ENCODE measurements at regions not wholly inside any gene's neighbourhood (a gene's known extent, or its start where the extent isn't known, plus 50 kb on each side); places are given as distances from the start of the nearest gene placed in this dataset.

DNA sequence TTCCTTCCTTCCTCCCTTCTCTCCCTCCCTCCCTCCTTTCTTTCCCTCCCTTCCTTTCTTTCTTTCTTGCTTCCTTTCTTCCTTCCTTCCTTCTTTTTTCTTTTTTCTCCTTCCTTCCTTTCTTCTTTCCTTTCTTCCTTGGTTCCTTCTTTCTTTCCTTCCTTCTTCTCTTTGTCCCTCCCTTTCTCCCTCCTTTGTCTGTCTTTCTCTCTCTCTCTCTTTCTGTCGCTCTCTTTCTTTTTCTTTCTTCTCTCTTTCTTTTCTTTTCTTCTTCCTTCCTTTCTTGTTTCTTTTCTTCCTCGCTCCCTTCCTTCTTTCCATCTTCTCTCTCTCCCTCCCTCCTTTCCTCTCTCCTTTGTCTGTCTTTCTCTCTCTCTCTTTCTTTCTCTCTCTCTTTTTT is 601.9 kb upstream of the JAG1 start:
- ChIA-PET CTCF (interaction anchor here (0.7 to 2.7 kb wide), 6 partner anchors 43 to 321 kb away, joined by 3 to 18 read pairs (median 3); no protein-coding TSS in a partner anchor), SMC1A (ENCODE audit: uncharacterized antibody, unreplicated experiment) (interaction anchor here (0.9 to 4.0 kb wide), 3 partner anchors 8 to 823 kb away, joined by 3 to 18 read pairs (median 6); no protein-coding TSS in a partner anchor), RAD21 (ENCODE audit: unreplicated experiment) (interaction anchor here (1.8 kb wide), 1 partner anchor 267 kb away, joined by 10 read pairs; no protein-coding TSS in a partner anchor), POLR2A (interaction anchor here (0.7 kb wide), 1 partner anchor 183 kb away, joined by 4 read pairs; no protein-coding TSS in a partner anchor)
- no peak overlapping the region for H2AFZ ChIP-seq (ENCODE audit: control insufficient read depth, low read depth, low read length)
- H3K9ac ChIP-seq (ENCODE audit: control insufficient read depth, insufficient read depth, low read length): no peak overlapping the region
- H3K36me3 ChIP-seq (ENCODE audit: control insufficient read depth in 2 of 2, insufficient read depth in 2 of 2, low read length in 1 of 2): no peaks in the 10 kb centered on the region
- no peak for TF ChIP-seq BHLHE40 (IDR thresholded peaks at IDR 0.05; ENCODE audit: borderline replicate concordance in 1 of 2, low read depth in 2 of 2, low read length in 1 of 2)
- TF ChIP-seq, protein P1, sequence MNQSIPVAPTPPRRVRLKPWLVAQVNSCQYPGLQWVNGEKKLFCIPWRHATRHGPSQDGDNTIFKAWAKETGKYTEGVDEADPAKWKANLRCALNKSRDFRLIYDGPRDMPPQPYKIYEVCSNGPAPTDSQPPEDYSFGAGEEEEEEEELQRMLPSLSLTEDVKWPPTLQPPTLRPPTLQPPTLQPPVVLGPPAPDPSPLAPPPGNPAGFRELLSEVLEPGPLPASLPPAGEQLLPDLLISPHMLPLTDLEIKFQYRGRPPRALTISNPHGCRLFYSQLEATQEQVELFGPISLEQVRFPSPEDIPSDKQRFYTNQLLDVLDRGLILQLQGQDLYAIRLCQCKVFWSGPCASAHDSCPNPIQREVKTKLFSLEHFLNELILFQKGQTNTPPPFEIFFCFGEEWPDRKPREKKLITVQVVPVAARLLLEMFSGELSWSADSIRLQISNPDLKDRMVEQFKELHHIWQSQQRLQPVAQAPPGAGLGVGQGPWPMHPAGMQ (IDR thresholded peaks at IDR 0.05; ENCODE audit: borderline replicate concordance): 0 out of 2 replicates have a peak, but pooled peaks have one; percentile 18
- DNase-seq (ENCODE audit: low read depth, low spot score) (no peak), FAIRE-seq (no peak), ATAC-seq (no peak)
- intact Hi-C loops (cut with micrococcal nuclease; ENCODE audit: unreplicated experiment) (loop anchor here (10.0 kb wide), 1 partner anchor 411 kb away; no protein-coding TSS in a partner anchor), in situ Hi-C loops (cut with MboI) (loop anchor here (5.0 kb wide), 1 partner anchor 267 kb away; no protein-coding TSS in a partner anchor)
- H3K79me2 ChIP-seq (ENCODE audit: control insufficient read depth, insufficient read depth, low read length): no peaks in the 10 kb centered on the region
- no peak overlapping the region for H3K4me2 ChIP-seq (ENCODE audit: control insufficient read depth, insufficient read depth)
- H3K4me1 ChIP-seq (ENCODE audit: control insufficient read depth, insufficient read depth, low read length): no peaks in the 10 kb centered on the region; the same call in 1 of the 2 replicates
- H3K9me3 ChIP-seq (replicated peaks; ENCODE audit: control insufficient read depth, insufficient read depth, low read length): no peaks in the 10 kb centered on the region; the same call in 2 of the 3 replicates
- 29% methylated on average over 2 of the region's 2 CpGs for WGBS (ENCODE audit: insufficient coverage, insufficient replicate concordance, low lambda C conversion rate, missing lambda C conversion rate)
- BruUV-seq (replicated peaks): no TSS peak
- H4K20me1 ChIP-seq (ENCODE audit: control insufficient read depth, insufficient read depth): no peaks in the 10 kb centered on the region
- H3K27ac ChIP-seq (ENCODE audit: control insufficient read depth, insufficient read depth): no peak overlapping the region
- no peaks in the 10 kb centered on the region for H3K27me3 ChIP-seq (replicated peaks in 1 of 2; ENCODE audit: control insufficient read depth in 2 of 2, insufficient read depth in 2 of 2, low read length in 1 of 2)
- no peak overlapping the region for H3K4me3 ChIP-seq

DNA sequence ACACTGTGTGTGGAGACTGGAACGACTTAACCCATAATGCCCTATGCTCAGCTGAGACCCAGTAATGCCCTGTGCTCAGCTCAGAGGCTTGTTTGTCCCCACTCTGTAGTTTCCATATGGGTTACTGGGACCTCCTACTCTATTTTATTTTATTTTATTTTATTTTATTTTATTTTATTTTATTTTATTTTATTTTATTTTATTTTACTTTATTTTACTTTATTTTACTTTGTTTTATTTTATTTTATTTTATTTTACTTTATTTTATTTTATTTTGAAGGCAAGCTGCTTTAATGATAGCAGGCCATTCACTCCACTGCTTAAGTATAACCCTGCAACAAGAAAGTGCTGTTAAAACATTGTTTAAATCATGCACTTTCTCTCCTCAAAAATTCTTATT is 603.4 kb upstream of the JAG1 start:
- no peak overlapping the region for H3K4me2 ChIP-seq (ENCODE audit: control insufficient read depth, insufficient read depth)
- intact Hi-C loops (cut with micrococcal nuclease; ENCODE audit: unreplicated experiment) (loop anchor here (10.0 kb wide), 1 partner anchor 412 kb away; no protein-coding TSS in a partner anchor), in situ Hi-C loops (cut with MboI) (loop anchor here (5.0 kb wide), 1 partner anchor 265 kb away; no protein-coding TSS in a partner anchor)
- H3K4me1 ChIP-seq (ENCODE audit: control insufficient read depth, insufficient read depth, low read length): no peaks in the 10 kb centered on the region; the same call in 1 of the 2 replicates
- no peaks in the 10 kb centered on the region; the same call in 2 of the 3 replicates for H3K9me3 ChIP-seq (replicated peaks; ENCODE audit: control insufficient read depth, insufficient read depth, low read length)
- WGBS (ENCODE audit: insufficient coverage, insufficient replicate concordance, low lambda C conversion rate, missing lambda C conversion rate): 0% methylated on average over 1 of the region's 1 CpG
- ChIA-PET SMC1A (ENCODE audit: uncharacterized antibody, unreplicated experiment) (interaction anchor here (0.7 to 4.0 kb wide), 11 partner anchors 9 to 724 kb away, joined by 3 to 18 read pairs (median 4); no protein-coding TSS in a partner anchor), POLR2A (interaction anchor here (0.7 kb wide), 1 partner anchor 74 kb away, joined by 3 read pairs; no protein-coding TSS in a partner anchor), RAD21 (ENCODE audit: unreplicated experiment) (interaction anchor here (1.1 to 1.9 kb wide), 4 partner anchors 28 to 725 kb away, joined by 4 to 10 read pairs (median 6); no protein-coding TSS in a partner anchor), CTCF (interaction anchor here (0.7 to 1.3 kb wide), 4 partner anchors 12 to 269 kb away, joined by 3 to 5 read pairs (median 4); no protein-coding TSS in a partner anchor)
- H3K27me3 ChIP-seq (replicated peaks in 1 of 2; ENCODE audit: control insufficient read depth in 2 of 2, insufficient read depth in 2 of 2, low read length in 1 of 2): no peaks in the 10 kb centered on the region
- no peak overlapping the region for H3K9ac ChIP-seq (ENCODE audit: control insufficient read depth, insufficient read depth, low read length)
- no peak for FAIRE-seq
- no peaks in the 10 kb centered on the region for H4K20me1 ChIP-seq (ENCODE audit: control insufficient read depth, insufficient read depth)
- ATAC-seq: no peak
- BruUV-seq (replicated peaks): no TSS peak
- no peaks in the 10 kb centered on the region for H3K36me3 ChIP-seq (ENCODE audit: control insufficient read depth in 2 of 2, insufficient read depth in 2 of 2, low read length in 1 of 2)
- DNase-seq (ENCODE audit: low read depth, low spot score): no peak
- TF ChIP-seq LARP7 (IDR thresholded peaks at IDR 0.05) (no peak), JUNB (IDR thresholded peaks at IDR 0.05) (no peak), MTA2 (IDR thresholded peaks at IDR 0.05; ENCODE audit: low read depth) (no peak)
- TF ChIP-seq, protein P2, sequence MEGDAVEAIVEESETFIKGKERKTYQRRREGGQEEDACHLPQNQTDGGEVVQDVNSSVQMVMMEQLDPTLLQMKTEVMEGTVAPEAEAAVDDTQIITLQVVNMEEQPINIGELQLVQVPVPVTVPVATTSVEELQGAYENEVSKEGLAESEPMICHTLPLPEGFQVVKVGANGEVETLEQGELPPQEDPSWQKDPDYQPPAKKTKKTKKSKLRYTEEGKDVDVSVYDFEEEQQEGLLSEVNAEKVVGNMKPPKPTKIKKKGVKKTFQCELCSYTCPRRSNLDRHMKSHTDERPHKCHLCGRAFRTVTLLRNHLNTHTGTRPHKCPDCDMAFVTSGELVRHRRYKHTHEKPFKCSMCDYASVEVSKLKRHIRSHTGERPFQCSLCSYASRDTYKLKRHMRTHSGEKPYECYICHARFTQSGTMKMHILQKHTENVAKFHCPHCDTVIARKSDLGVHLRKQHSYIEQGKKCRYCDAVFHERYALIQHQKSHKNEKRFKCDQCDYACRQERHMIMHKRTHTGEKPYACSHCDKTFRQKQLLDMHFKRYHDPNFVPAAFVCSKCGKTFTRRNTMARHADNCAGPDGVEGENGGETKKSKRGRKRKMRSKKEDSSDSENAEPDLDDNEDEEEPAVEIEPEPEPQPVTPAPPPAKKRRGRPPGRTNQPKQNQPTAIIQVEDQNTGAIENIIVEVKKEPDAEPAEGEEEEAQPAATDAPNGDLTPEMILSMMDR (IDR thresholded peaks at IDR 0.05 in 2 of 3, conservative IDR thresholded peaks at IDR 0.05 in 1 of 3; ENCODE audit: control insufficient read depth in 2 of 3, extremely low read depth in 1 of 3, insufficient read depth in 1 of 3, low read depth in 3 of 3, low read length in 3 of 3): no peak
- no peak overlapping the region for H2AFZ ChIP-seq (ENCODE audit: control insufficient read depth, low read depth, low read length)
- H3K79me2 ChIP-seq (ENCODE audit: control insufficient read depth, insufficient read depth, low read length): no peaks in the 10 kb centered on the region
- H3K27ac ChIP-seq (ENCODE audit: control insufficient read depth, insufficient read depth): no peak overlapping the region
- H3K4me3 ChIP-seq: no peak overlapping the region

All from GM12878 (cell line).